AG08396 (cell line): ENCODE measurements at regions not wholly inside any gene's neighbourhood (a gene's known extent, or its start where the extent isn't known, plus 50 kb on each side); places are given as distances from the start of the nearest gene placed in this dataset.
"Not testable (repeated sequence)": the region's sequence is repeated elsewhere in the genome, so short reads cannot be mapped to it uniquely, and the experiment has no call there.

Experiments
- DNase-seq: peaks from one replicate; pipeline ENCODE4 v3.0.0; 2012; ENCODE audit warnings: low spot score, mixed read lengths

- DNase-seq: no peak
Observed at GRCh38 chr7:9711259-9711918, 1262.3 kb upstream of the PHF14 start.

GRCh38 chr7:9718071-9718661 lies 1255.5 kb upstream of the PHF14 start:
- DNase-seq: no peak

GRCh38 chr7:9719303-9719702 lies 1254.4 kb upstream of the PHF14 start:
- DNase-seq: no peak

GRCh38 chr7:9719721-9720120 lies 1254.0 kb upstream of the PHF14 start:
- DNase-seq: no peak

- not testable (repeated sequence) for DNase-seq
Observed at GRCh38 chr7:9725940-9726663, 1247.6 kb upstream of the PHF14 start.

- not testable (repeated sequence) for DNase-seq
Observed at GRCh38 chr7:9726811-9727210, 1246.9 kb upstream of the PHF14 start.

- not testable (repeated sequence) for DNase-seq
Observed at GRCh38 chr7:9727467-9727869, 1246.2 kb upstream of the PHF14 start.

- not testable (repeated sequence) for DNase-seq
Observed at GRCh38 chr7:9728014-9728657, 1245.5 kb upstream of the PHF14 start.

GRCh38 chr7:9752033-9752432 lies 1221.6 kb upstream of the PHF14 start:
- no peak for DNase-seq

GRCh38 chr7:9761224-9761623 lies 1212.4 kb upstream of the PHF14 start:
- DNase-seq: no peak

- no peak for DNase-seq
Observed at GRCh38 chr7:9776900-9777299, 1196.8 kb upstream of the PHF14 start.

- no peak for DNase-seq
Observed at GRCh38 chr7:9778367-9778766, 1195.3 kb upstream of the PHF14 start.

- no peak for DNase-seq
Observed at GRCh38 chr7:9781710-9782109, 1192.0 kb upstream of the PHF14 start.

GRCh38 chr7:9782275-9782674 lies 1191.4 kb upstream of the PHF14 start:
- no peak for DNase-seq

GRCh38 chr7:9785211-9785610 lies 1188.5 kb upstream of the PHF14 start:
- DNase-seq: no peak

- DNase-seq: no peak
Observed at GRCh38 chr7:9796241-9796640, 1177.4 kb upstream of the PHF14 start.

GRCh38 chr7:9822458-9823290 lies 1151.0 kb upstream of the PHF14 start:
- no peak for DNase-seq

- DNase-seq: no peak
Observed at GRCh38 chr7:9835199-9835598, 1138.5 kb upstream of the PHF14 start.

- no peak for DNase-seq
Observed at GRCh38 chr7:9836671-9837070, 1137.0 kb upstream of the PHF14 start.

- no peak for DNase-seq
Observed at GRCh38 chr7:9842301-9842700, 1131.4 kb upstream of the PHF14 start.

- DNase-seq: no peak
Observed at GRCh38 chr7:9846902-9847301, 1126.8 kb upstream of the PHF14 start.

- no peak for DNase-seq
Observed at GRCh38 chr7:9854605-9855004, 1119.1 kb upstream of the PHF14 start.
